ENCODE measurements at regions not wholly inside any gene's neighbourhood (a gene's known extent, or its start where the extent isn't known, plus 50 kb on each side); places are given as distances from the start of the nearest gene placed in this dataset.

GRCh38 chr6:151702851-151703658 is 104.4 kb upstream of the ESR1 start:
- DNase-seq, result no peak

DNA sequence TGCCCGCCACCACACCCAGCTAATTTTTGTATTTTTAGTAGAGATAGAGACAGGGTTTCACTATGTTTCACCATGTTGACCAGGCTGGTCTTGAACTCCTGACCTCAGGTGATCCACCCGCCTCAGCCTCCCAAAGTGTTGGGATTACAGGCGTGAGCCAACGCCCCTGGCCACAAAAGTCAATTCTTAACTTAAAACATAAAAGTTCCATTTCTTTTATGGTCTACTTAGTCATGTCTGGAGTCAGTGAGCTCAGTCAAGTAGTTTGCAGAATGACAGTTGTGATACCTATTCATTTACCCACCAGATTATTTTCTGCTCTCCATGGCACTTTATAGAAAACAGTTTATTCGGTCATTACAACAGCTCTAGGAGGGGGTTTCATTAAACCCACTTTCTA is 103.1 kb upstream of the ESR1 start:
- no peak for DNase-seq

DNA sequence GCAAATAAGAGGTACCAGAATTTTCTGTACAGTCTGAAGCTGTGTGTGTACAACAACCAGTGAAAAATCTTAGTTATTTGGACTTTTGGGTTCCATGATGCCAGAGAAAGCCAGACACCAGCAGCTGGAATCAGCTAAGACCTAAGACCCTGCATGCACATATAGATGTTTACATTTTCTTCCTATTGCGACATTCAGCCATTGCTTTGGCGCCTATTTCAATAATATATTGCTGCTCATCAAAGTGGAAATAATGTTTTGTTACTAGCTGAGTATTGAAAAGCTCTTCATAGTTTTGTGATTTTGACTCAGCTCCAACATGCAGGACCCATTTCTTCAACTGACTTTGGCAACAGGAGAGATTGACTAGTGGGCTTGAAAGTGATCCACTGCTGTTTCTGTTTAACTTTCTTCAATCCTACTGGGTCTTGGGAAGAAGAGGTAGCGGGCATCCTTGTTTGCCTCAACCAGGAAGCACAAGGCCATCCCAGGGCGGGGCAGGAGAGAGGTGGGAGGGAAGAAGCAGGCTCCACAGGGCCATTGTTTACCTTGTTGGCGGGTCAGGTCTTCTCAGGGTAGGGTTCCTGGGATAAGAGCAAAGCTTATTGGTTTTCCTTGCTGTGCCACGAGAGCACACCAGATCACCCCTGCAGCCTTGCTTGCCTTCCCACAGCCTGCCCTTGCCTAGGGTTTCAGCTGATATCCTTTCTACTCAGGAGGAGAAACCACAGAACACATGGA is 101.3 kb upstream of the ESR1 start:
- DNase-seq, result no peak

DNA sequence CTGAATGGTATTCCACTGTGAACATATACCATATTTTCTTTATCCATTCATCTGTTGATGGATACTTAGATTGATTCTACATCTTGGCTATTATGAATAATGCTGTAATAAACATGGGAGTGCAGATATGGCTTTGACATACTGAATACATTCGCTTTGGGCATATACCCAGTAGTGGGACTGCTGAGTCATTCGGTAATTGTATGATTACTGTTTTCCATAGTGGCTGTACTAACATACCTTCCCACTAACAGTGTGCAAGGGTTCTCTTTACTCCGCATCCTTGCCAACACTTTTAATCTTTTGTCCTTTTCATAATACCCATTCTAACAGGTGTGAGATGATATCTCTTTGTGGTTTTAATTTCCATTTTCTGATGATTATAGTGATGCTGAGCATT is 98.2 kb upstream of the ESR1 start:
- no peak for DNase-seq

DNA sequence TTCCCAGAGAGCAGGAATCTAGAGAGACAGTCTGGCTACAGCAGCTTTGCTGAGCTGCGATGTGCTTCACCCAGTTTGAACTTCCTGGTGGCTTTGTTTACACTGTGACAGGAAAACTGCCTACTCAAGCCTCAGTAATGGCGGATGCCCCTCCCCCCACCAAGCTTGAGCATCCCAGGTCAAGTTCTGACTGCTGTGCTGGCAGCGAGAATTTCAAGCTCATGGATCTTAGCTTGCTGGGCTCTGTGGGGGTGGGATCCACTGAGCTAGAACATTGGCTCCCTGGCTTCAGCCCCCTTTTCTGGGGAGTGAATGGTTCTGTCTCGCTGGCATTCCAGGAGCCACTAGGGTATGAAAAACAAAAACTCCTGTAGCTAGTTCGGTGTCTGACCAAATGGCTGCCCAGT is 91.0 kb upstream of the ESR1 start:
- peak; percentile 26 for DNase-seq

- no peak for DNase-seq
Measured at GRCh38 chr6:151719070-151719469, 88.4 kb upstream of the ESR1 start.

DNA sequence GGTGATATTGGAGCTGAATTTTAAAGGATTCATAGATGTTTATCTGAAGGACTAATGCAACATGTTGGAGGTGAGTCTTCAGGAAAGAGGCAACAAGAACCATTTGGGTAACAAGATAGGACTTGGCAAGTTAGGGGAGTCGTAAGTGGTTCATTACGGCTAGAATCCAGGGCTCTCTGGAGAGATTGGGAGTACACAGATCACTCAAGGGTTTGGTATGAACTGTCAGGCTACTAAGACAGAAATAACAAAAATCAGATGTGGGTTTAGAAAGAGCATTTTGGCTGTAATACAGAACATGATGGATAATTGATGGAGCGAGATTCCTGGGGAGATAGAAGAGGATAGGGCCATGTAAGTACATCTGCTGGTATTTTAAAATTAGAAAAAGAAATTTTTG is 86.3 kb upstream of the ESR1 start:
- no peak for DNase-seq

GRCh38 chr6:151721671-151722070 is 85.8 kb upstream of the ESR1 start:
- DNase-seq, result no peak

- no peak for DNase-seq
Measured at GRCh38 chr6:151722342-151722741, 85.1 kb upstream of the ESR1 start.

GRCh38 chr6:151723152-151723551 is 84.3 kb upstream of the ESR1 start:
- no peak for DNase-seq

DNA sequence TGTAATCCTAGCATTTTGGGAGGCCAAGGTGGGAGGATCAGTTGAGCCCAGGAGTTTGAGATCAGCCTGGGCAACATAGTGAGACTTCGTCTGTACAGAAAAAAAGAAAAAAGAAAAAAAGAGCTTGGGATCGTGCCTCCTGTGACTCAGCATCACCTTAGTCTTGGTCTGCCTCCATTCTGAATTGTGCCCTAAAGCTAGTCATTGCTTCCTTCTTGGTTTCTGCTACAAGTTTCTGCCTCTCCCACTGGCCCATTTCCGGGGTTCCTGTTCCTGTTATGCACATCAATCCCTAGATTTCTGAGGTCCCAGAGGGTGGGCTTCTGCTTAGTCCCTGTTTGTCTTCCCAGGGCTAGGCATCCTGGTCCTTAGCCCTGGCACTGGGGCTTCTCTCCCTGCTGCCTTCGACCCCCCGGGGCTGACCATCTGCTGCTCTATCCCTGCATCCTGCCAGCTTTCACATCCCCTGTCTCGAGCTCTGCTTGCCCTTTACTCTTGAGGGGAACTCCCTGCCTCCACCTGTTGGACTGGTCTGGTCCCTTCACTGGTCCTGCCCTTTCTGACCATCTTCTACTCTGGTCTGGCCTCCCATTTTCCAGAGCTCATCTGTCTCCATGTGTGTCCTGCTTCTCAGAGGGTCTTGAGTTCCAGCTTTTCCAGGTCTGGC is 77.5 kb upstream of the ESR1 start:
- DNase-seq, result no peak

DNA sequence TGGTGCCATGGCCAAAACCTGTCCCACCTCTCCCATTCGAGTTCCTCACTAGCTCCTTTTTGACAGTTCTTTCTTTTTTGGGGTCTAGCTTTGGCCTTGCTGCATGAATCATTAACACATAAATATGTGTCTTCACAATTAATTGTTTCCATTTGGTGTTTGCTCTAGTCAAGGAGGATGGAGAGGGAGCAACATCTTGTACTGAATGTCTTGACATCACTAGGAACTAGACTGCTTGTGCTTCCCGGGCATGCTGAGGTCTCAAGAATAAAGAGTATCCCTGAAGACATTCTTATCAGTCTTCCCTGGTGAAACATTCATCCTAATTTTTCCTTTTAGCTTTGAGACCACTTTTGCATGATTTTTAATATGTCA is 77.0 kb upstream of the ESR1 start:
- no peak for DNase-seq

GRCh38 chr6:151731313-151731712 is 76.2 kb upstream of the ESR1 start:
- no peak for DNase-seq

DNA sequence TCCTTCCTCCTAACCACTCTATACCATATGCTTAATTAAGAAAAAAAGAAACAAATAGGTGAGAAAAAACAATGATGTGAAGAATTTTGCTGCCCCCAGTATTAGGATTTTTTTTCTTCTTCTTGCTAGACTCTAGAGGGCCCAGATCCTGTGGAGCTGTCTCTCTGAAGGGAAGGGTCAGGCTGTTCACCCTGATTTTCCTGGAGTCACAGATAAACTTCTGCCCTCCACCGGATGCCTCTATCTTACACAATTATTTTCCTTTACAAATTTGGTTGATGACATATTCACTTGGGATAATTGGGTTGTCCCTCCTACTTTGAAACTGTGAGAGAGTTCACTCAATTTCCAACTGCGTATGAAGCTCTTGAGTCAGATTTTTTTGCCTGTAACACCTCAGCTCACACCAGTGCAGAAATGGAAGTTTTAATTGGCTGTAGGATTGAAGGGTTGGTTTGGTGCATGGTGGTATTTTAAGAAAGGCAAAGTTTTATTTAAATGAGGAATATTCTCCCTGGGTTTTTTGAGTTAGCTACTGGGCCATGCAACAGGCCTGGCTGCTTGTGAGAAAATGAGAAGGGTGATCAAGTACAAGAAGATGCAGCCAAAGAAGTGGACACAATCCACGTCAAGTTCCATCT is 73.7 kb upstream of the ESR1 start:
- no peak for DNase-seq

- DNase-seq, result no peak
Measured at GRCh38 chr6:151738267-151738666, 69.2 kb upstream of the ESR1 start.

GRCh38 chr6:151738960-151739359 is 68.5 kb upstream of the ESR1 start:
- no peak for DNase-seq

- DNase-seq, result no peak
Measured at GRCh38 chr6:151740820-151741219, 66.7 kb upstream of the ESR1 start.

GRCh38 chr6:151747896-151748295 is 59.6 kb upstream of the ESR1 start:
- no peak for DNase-seq

DNA sequence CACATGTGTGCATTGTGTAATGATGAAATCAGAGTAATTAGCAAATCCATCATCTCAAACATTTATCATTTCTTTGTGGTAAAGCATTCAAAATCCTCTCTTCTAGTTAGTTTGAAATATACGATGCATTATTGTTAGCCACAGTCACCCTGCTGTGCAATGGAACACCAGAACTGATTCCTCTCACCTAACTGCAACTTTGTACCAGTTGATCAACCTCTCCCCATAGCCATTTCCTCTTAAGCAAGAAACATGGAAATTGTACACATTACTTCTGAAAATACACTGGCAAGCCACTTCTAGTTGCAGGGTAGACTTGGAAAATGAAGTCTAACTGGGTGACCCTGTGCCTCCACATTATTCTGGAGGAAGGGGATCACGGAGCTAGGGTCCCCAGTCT is 58.1 kb upstream of the ESR1 start:
- DNase-seq, result no peak

GRCh38 chr6:151753581-151753980 is 53.9 kb upstream of the ESR1 start:
- no peak for DNase-seq

- DNase-seq, result no peak
Measured at GRCh38 chr6:151757506-151757955, 50.0 kb upstream of the ESR1 start.

All from NCI-H510A treated with DMSO at 0.1 percent for 48 hours (cell line).